ENCODE measurements at regions not wholly inside any gene's neighbourhood (a gene's known extent, or its start where the extent isn't known, plus 50 kb on each side); places are given as distances from the start of the nearest gene placed in this dataset.

- TF ChIP-seq GATA2 (IDR thresholded peaks at IDR 0.05; ENCODE audit: low read depth, low read length) (no peak), GATA3 (IDR thresholded peaks at IDR 0.05; ENCODE audit: low read depth, low read length) (no peak)
Measured at GRCh38 chr7:52091996-52092395, 775.4 kb upstream of the COBL start.
